ENCODE measurements at regions not wholly inside any gene's neighbourhood (a gene's known extent, or its start where the extent isn't known, plus 50 kb on each side); places are given as distances from the start of the nearest gene placed in this dataset.

DNA sequence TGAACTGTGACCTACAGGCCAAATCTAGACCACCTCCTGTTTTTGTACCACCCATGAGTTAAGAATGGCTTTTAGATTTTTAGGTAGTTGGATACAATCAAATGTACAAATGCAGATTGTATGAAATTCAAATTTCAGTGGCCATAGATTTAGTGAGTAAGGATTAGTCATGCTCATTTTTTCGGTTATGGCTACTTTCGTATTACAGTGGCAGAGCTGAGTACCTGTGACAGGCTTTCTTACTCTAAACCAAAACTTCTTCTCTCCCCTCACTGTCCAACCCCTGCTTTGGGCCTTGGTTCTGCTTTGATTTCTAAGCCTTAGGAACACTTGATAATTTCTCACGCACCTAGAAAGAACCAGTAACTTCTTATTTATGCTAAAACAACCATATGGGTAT lies 82.1 kb downstream of the CDC42EP3 start:
- no peaks in the 10 kb centered on the region for H3K27me3 Mint-ChIP-seq
- no peak overlapping the region for H3K4me3 Mint-ChIP-seq
- no peak overlapping the region for H3K27ac Mint-ChIP-seq
- H3K36me3 Mint-ChIP-seq (ENCODE audit: low read depth) = no peaks in the 10 kb centered on the region
- no peaks in the 10 kb centered on the region for H3K9me3 Mint-ChIP-seq
- H3K4me1 Mint-ChIP-seq (ENCODE audit: low read depth) = peaks cover 59% of the 10 kb centered on the region
- intact Hi-C loops (cut with micrococcal nuclease) = no loop called here

DNA sequence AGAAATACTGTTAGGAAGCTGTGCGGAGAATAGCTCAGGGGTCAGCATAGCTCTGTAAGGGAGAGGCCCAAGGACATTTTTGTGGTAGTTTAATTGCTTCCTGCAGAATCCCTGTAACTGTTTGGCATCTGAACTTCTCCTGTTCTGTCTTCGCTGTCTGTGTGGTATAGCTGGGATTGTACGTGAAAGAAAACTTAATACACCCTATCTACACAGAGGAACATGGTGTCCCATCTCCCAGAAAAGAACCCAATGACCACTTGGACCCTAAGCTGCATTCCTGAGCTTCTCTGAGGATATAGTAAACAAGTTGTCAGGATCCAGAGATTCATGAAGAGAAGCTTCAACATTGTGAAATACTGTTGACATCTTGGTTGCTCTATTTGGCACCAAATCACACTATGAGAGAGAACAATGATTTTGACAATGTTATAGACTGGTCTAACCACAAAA lies 81.3 kb downstream of the CDC42EP3 start:
- Mint-ChIP-seq H3K4me3 (no peak overlapping the region), H3K27ac (no peak overlapping the region), H3K4me1 (ENCODE audit: low read depth) (peaks cover 54% of the 10 kb centered on the region)

More for the DNA sequence above, 81.3 kb downstream of the CDC42EP3 start:
- H3K9me3 Mint-ChIP-seq = no peaks in the 10 kb centered on the region
- no peaks in the 10 kb centered on the region for H3K36me3 Mint-ChIP-seq (ENCODE audit: low read depth)
- no peaks in the 10 kb centered on the region for H3K27me3 Mint-ChIP-seq
- intact Hi-C loops (cut with micrococcal nuclease) = no loop called here

Data from dendritic cell treated with granulocyte-macrophage colony-stimulating factor and Interleukin-4, amounts not matched to agents 40 ng/mL and 50 ng/mL, for 4 days (primary cell).